MCF 10A (cell line): ENCODE measurements at regions not wholly inside any gene's neighbourhood (a gene's known extent, or its start where the extent isn't known, plus 50 kb on each side); places are given as distances from the start of the nearest gene placed in this dataset.

Source experiments
- BruUV-seq: library from RNA; stranded (reverse); fragments of 400-500 nt; replicated peaks from 2 replicates; lab custom pipeline; 2021; lab: Mats Ljungman, UMichigan
- CTCF ChIA-PET: fragments of 300-600 bp; sonication (Branson Sonifier 250); formaldehyde crosslinking; extraction: SDS; loops from one replicate; lab custom pipeline; 2021; ENCODE audit warnings: antibody characterized with exemption, inconsistent platforms; lab: Yijun Ruan, JAX
- POLR2A ChIA-PET: fragments of 300-600, 350-650 bp; sonication (Branson Sonifier 250); formaldehyde crosslinking; extraction: SDS; loops from one replicate; lab custom pipeline; 2020; ENCODE audit warnings: antibody characterized with exemption, inconsistent platforms; lab: Yijun Ruan, JAX
- DNase-seq: peaks from one replicate; pipeline ENCODE4 v3.0.0-alpha.2; 2018; ENCODE audit not compliant: unreplicated experiment
- H3K27ac Mint-ChIP-seq: one replicate; pipeline ENCODE4 v1.8.0; 2022; ENCODE audit warnings: mild to moderate bottlenecking, low read depth, mixed read lengths; ENCODE audit not compliant: unreplicated experiment
- H3K27me3 Mint-ChIP-seq: one replicate; pipeline ENCODE4 v1.8.0; 2022; ENCODE audit warnings: mixed read lengths; ENCODE audit not compliant: insufficient read depth, unreplicated experiment
- H3K36me3 Mint-ChIP-seq: one replicate; pipeline ENCODE4 v1.8.0; 2022; ENCODE audit warnings: mild to moderate bottlenecking, moderate library complexity, mixed read lengths; ENCODE audit not compliant: insufficient read depth, unreplicated experiment
- H3K4me1 Mint-ChIP-seq: one replicate; pipeline ENCODE4 v1.8.0; 2022; ENCODE audit warnings: mixed read lengths; ENCODE audit not compliant: insufficient read depth, unreplicated experiment
- H3K4me3 Mint-ChIP-seq: one replicate; pipeline ENCODE4 v1.8.0; 2022; ENCODE audit warnings: mild to moderate bottlenecking, moderate library complexity, mixed read lengths; ENCODE audit not compliant: unreplicated experiment
- H3K9me3 Mint-ChIP-seq: one replicate; pipeline ENCODE4 v1.8.0; 2022; ENCODE audit warnings: mixed read lengths; ENCODE audit not compliant: unreplicated experiment
- intact Hi-C: fragments of 100-400 bp; cut with micrococcal nuclease; formaldehyde crosslinking; loops from 2 replicates; pipeline ENCODE4 v1.14.1; 2022
- TF ChIP-seq, protein P1 (sequence below): fragments of 200-600 bp; IDR thresholded peaks from one replicate; pipeline ENCODE4 v1.8.0; 2022; ENCODE audit warnings: antibody characterized with exemption, mild to moderate bottlenecking; ENCODE audit not compliant: unreplicated experiment

- H3K9me3 Mint-ChIP-seq, result peaks cover 7% of the 10 kb centered on the region
Measured at GRCh38 chr12:111069886-111070285, 149.5 kb upstream of the MYL2 start.

GRCh38 chr12:111068290-111068689 lies 147.9 kb upstream of the MYL2 start:
- ChIA-PET CTCF (no interaction called here), POLR2A (no interaction called here)
- Mint-ChIP-seq H3K27me3 (no peaks in the 10 kb centered on the region), H3K27ac (no peak overlapping the region), H3K4me3 (no peak overlapping the region), H3K36me3 (peaks cover 10% of the 10 kb centered on the region), H3K9me3 (peaks cover 7% of the 10 kb centered on the region), H3K4me1 (peaks cover 20% of the 10 kb centered on the region)
- intact Hi-C loops, result no loop called here
- no TSS peak for BruUV-seq
- no peak for DNase-seq
- TF ChIP-seq, protein P1, sequence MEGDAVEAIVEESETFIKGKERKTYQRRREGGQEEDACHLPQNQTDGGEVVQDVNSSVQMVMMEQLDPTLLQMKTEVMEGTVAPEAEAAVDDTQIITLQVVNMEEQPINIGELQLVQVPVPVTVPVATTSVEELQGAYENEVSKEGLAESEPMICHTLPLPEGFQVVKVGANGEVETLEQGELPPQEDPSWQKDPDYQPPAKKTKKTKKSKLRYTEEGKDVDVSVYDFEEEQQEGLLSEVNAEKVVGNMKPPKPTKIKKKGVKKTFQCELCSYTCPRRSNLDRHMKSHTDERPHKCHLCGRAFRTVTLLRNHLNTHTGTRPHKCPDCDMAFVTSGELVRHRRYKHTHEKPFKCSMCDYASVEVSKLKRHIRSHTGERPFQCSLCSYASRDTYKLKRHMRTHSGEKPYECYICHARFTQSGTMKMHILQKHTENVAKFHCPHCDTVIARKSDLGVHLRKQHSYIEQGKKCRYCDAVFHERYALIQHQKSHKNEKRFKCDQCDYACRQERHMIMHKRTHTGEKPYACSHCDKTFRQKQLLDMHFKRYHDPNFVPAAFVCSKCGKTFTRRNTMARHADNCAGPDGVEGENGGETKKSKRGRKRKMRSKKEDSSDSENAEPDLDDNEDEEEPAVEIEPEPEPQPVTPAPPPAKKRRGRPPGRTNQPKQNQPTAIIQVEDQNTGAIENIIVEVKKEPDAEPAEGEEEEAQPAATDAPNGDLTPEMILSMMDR, result no peak

More at GRCh38 chr12:111069886-111070285, 149.5 kb upstream of the MYL2 start:
- no peak overlapping the region for H3K27ac Mint-ChIP-seq
- POLR2A ChIA-PET, result no interaction called here
- peaks cover 6% of the 10 kb centered on the region for H3K36me3 Mint-ChIP-seq
- CTCF ChIA-PET, result interaction anchor here (0.5 to 0.6 kb wide), 2 partner anchors 31 to 467 kb away, joined by 3 read pairs; no protein-coding TSS in a partner anchor
- H3K4me3 Mint-ChIP-seq, result no peak overlapping the region
- no TSS peak for BruUV-seq
- TF ChIP-seq, protein P1, result no peak
- intact Hi-C loops, result no loop called here
- H3K4me1 Mint-ChIP-seq, result peaks cover 16% of the 10 kb centered on the region
- no peak for DNase-seq
- no peaks in the 10 kb centered on the region for H3K27me3 Mint-ChIP-seq

- ChIA-PET POLR2A (no interaction called here), CTCF (no interaction called here)
- Mint-ChIP-seq H3K27ac (peak overlapping the region; percentile 89), H3K4me3 (no peak overlapping the region), H3K27me3 (no peaks in the 10 kb centered on the region), H3K36me3 (peaks cover 10% of the 10 kb centered on the region), H3K4me1 (peaks cover 24% of the 10 kb centered on the region), H3K9me3 (peaks cover 7% of the 10 kb centered on the region)
- TF ChIP-seq, protein P1, result no peak
- TSS peak; percentile 20 for BruUV-seq
- intact Hi-C loops, result no loop called here
- peak; percentile 32 for DNase-seq
Measured at GRCh38 chr12:111067498-111067897, 147.1 kb upstream of the MYL2 start.

DNA sequence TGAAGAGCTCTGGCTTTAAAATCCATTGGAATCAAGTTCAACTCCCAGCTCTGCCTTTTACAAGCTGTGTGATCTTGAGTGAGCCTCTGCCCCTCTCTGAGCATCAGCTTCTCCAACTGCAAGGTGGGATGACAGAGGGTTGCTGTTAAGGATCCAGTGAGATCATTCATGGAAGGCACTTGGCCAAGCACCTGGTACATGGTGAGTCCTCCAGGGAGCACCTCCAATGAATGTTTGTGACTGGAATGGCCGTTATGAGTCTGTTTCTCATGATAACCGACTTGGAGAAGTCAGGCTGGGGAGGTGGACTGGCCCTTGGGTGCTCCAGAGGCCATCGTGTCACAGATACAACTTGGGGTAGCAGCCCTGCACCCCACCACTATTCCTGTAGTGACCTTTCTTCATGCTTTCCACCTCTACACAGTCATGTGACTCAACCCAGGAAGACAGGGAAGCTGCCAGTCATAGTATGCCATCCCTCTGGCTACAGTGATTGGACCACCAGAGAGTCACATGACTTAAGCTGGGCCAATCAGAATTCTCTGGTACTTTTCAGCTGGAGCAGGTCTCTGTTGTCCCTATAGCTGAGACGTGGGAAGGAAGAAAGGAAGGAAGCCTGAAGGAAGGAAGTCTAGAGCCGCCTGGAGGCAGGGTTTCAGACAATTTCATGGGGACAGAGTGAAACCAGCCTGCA lies 146.5 kb upstream of the MYL2 start:
- peak; percentile 47 for DNase-seq
- Mint-ChIP-seq H3K4me3 (no peak overlapping the region), H3K36me3 (peaks cover 10% of the 10 kb centered on the region), H3K27me3 (no peaks in the 10 kb centered on the region), H3K4me1 (peaks cover 25% of the 10 kb centered on the region), H3K9me3 (peaks cover 4% of the 10 kb centered on the region), H3K27ac (peak overlapping the region; percentile 89)
- TF ChIP-seq, protein P1, result no peak
- ChIA-PET POLR2A (no interaction called here), CTCF (no interaction called here)
- intact Hi-C loops, result no loop called here
- BruUV-seq, result no TSS peak
